Thymus (tissue), 11 donors: ENCODE measurements at regions not wholly inside any gene's neighbourhood (a gene's known extent, or its start where the extent isn't known, plus 50 kb on each side); places are given as distances from the start of the nearest gene placed in this dataset.

ENCODE experiments used
- DNase-seq, 9 donors: peaks; one replicate each; pipeline ENCODE4 v3.0.0-alpha.2; 2013; ENCODE audit warnings: low spot score in 9 of 9, low read depth in 6 of 9, missing footprints in 1 of 9
- H3K27ac ChIP-seq, 2 donors: one replicate each; pipeline ENCODE4 v1.5.1; 2013; ENCODE audit warnings: control low read depth in 1 of 2, low read depth in 1 of 2, low read length in 1 of 2, mild to moderate bottlenecking in 1 of 2, moderate library complexity in 1 of 2
- H3K27me3 ChIP-seq, 2 donors: one replicate each; pipeline ENCODE4 v1.5.1; 2013; ENCODE audit warnings: low read length in 1 of 2; ENCODE audit not compliant: control insufficient read depth in 2 of 2, insufficient read depth in 1 of 2
- H3K36me3 ChIP-seq, 2 donors: one replicate each; pipeline ENCODE4 v1.5.1; 2013; ENCODE audit warnings: low read length in 1 of 2, mild to moderate bottlenecking in 1 of 2, moderate library complexity in 1 of 2; ENCODE audit not compliant: control insufficient read depth in 2 of 2, insufficient read depth in 2 of 2
- H3K4me1 ChIP-seq, 2 donors: one replicate each; pipeline ENCODE4 v1.5.1; 2013; ENCODE audit warnings: low read length in 2 of 2; ENCODE audit not compliant: control insufficient read depth in 2 of 2, insufficient read depth in 2 of 2
- H3K4me3 ChIP-seq, 2 donors: one replicate each; pipeline ENCODE4 v1.5.1; 2013; ENCODE audit warnings: low read length in 2 of 2, control low read depth in 1 of 2, mild to moderate bottlenecking in 1 of 2
- H3K9me3 ChIP-seq, 2 donors: one replicate each; pipeline ENCODE4 v1.5.1; 2013; ENCODE audit warnings: low read length in 1 of 2, mild to moderate bottlenecking in 1 of 2; ENCODE audit not compliant: control insufficient read depth in 2 of 2, insufficient read depth in 1 of 2
- WGBS: extraction: QIAGEN DNeasy Blood & Tissue Kit; methylation state at CpG from one replicate; pipeline ENCODE4 v1.1.7; 2013; 5-methylcytosine and 5-hydroxymethylcytosine counted together
- donor health status: healthy.

DNA sequence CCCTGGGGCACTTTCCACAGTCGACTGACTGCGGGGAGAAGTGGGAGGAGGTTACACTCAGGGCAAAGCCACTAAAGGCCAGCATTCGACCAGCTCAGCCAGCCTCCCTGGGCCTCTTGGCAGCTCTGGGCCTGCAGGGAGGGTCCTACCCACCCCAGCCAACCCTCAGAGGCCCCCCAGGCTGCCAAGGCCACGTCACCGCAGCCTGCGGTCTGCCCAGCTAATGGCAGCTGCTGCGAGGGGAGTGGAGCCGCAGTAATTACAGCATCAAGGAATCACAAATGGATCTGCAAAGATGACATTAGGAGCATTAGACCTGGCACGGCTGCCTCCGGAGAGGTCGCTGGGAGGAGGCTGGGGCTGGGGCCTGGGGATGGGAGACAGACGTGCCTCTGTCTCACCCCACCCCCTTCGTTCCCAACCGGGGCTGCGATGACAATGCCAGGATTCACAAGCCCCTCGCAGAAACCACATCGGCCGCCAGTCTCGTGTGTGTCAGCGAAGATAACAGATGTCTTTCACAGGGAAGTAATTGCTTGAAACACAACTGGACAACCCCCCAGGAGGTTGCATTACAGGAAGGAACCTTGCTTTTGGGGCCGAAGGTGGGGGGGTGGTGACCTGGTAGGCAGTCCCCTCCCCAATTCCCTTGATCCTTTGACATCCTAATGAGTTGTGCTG is 367.6 kb downstream of the BCOR start:
- Histone ChIP-seq H3K36me3 (no peaks in the 10 kb centered on the region), H3K27me3 (peaks cover 0 to 3% of the 10 kb centered on the region in 2 donors), H3K27ac (no peak overlapping the region), H3K9me3 (no peaks in the 10 kb centered on the region), H3K4me1 (peaks cover 5 to 19% of the 10 kb centered on the region in 2 donors), H3K4me3 (no peak overlapping the region)
- peak in 1 of 9 donors; percentile 33 for DNase-seq
- 34% methylated on average over 21 of the region's 21 CpGs for WGBS

DNA sequence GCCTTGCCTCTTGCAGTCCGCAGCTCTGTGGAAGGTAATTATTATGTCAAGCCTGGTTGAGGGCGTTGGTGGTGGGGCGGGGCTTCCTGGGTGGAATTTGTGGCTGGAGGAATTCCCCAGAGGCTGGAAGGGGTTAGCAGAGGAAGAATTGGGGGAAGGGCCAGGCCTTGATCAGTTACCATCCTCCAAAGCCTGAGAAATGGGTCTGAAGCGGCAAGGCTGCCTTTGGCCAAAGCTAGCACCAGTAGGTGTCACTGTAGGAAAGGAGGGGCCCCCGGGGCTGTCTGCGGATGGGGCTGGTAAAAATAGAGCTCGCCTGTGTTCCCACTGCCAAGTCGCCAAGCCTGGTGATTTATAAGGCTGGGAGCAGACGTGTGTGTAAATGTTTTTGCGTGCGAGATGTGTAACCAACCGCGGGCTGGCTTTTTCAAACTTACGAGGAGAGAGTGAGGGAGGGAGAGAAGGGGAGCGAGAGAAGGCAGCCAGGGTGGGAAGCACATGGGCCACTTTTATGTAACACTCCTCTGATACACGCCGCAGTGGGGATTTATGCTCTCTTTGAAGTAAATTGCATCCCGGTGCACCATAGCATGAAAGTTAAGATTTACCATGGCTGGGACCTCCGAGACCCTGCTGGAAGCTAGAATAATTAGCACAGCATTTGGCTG is 367.0 kb downstream of the BCOR start:
- peak in 6 of 9 donors; percentile 18 to 76 (median 50) for DNase-seq
- Histone ChIP-seq H3K4me1 (peaks cover 5 to 20% of the 10 kb centered on the region in 2 donors), H3K36me3 (no peaks in the 10 kb centered on the region), H3K9me3 (no peaks in the 10 kb centered on the region), H3K27ac (no peak overlapping the region), H3K4me3 (no peak overlapping the region), H3K27me3 (peaks cover 0 to 3% of the 10 kb centered on the region in 2 donors)
- WGBS: 11% methylated on average over 19 of the region's 19 CpGs

DNA sequence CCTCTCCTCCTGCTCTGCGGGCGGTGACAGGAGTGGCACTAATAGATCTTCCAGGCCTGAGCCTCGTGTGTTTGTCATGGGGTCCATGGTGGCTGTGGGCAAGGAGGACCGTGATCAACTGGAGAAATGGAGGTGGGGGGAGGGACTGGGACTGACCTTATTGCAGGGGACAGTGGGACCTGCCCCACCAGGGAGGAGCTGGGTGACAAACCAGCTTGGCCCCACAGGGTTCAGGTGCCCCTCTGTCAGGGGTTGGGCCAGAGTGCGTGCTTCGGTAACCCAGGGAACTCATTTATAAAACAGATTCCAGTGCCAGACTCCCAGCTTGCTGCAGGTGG is 366.5 kb downstream of the BCOR start:
- Histone ChIP-seq H3K36me3 (no peaks in the 10 kb centered on the region), H3K4me1 (peaks cover 5 to 23% of the 10 kb centered on the region in 2 donors), H3K27ac (no peak overlapping the region), H3K4me3 (no peak overlapping the region), H3K9me3 (no peaks in the 10 kb centered on the region), H3K27me3 (peaks cover 0 to 3% of the 10 kb centered on the region in 2 donors)
- DNase-seq: no peak
- WGBS: 90% methylated on average over 6 of the region's 6 CpGs

DNA sequence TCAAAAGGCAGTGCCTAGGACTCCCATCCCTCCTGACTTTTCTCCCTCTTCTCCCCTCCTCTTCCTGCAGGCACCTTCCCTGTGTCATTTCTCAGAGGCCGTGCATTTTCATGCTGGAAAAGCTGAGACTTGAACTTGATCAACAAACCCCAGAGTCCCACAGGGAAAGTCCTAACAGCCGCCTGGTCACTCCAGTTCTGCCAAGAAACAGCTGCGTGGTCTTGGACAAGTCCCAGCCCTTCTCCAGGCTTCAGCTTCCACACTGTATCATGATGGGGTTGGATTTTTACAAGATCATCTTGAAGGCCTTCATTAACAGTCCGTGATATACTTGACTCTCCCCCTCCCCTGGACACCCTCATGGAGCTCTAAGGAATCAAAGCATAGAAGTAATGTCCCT is 366.0 kb downstream of the BCOR start:
- Histone ChIP-seq H3K4me3 (no peak overlapping the region), H3K9me3 (no peaks in the 10 kb centered on the region), H3K36me3 (no peaks in the 10 kb centered on the region), H3K4me1 (peaks cover 5 to 23% of the 10 kb centered on the region in 2 donors), H3K27me3 (peaks cover 0 to 3% of the 10 kb centered on the region in 2 donors), H3K27ac (no peak overlapping the region)
- WGBS: 96% methylated on average over 4 of the region's 4 CpGs
- no peak for DNase-seq

DNA sequence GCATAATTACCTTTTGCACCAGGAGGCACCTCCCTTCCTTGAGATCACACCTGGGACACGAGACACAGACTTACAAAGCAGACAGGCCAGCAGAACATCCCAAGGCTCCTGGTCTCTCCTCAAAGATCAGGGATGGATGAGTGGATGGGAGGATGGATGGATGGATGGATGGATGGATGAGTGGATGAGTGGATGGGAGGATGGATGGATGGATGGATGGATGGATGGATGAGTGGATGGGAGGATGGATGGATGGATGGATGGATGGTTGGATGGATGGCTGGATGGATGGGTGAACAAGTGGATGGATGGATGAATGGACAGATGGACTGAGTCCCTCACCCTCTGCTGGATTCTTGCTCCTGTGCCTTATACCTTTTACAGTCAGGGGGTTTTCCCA is 364.0 kb downstream of the BCOR start:
- Histone ChIP-seq H3K4me1 (peaks cover 5 to 23% of the 10 kb centered on the region in 2 donors), H3K36me3 (no peaks in the 10 kb centered on the region), H3K9me3 (no peaks in the 10 kb centered on the region), H3K27ac (no peak overlapping the region), H3K4me3 (no peak overlapping the region), H3K27me3 (peaks cover 0 to 3% of the 10 kb centered on the region in 2 donors)
- DNase-seq: no peak
- WGBS: 88% methylated on average over 1 of the region's 1 CpG

DNA sequence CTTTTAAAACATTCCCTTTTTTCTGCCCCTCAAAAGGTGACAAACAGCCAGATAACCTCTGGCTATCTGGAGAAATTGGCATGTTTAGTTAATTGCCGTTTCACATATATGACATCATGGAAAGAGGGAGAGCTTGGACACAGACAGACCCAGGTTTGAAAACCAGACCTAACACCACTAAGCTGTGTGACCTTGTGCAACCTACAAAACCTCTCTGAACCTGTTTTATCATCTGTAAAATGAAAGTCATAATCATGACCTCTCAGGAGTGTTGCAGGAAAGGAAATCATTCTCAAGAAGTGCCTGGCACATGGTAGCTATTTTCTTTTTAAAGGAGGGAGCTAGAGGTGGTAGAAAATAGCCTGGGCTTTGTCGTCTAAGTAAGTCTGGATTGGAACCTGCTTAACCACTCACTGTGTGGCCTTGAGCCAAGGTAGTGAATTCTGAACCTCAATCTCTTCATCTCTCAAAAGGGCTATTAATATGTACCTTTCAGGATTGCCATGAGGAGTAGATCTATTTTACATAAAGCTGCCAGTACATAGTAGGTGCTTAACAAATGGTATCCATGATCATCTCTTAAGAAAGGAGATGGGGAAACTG is 363.5 kb downstream of the BCOR start:
- 83% methylated on average over 2 of the region's 2 CpGs for WGBS

DNA sequence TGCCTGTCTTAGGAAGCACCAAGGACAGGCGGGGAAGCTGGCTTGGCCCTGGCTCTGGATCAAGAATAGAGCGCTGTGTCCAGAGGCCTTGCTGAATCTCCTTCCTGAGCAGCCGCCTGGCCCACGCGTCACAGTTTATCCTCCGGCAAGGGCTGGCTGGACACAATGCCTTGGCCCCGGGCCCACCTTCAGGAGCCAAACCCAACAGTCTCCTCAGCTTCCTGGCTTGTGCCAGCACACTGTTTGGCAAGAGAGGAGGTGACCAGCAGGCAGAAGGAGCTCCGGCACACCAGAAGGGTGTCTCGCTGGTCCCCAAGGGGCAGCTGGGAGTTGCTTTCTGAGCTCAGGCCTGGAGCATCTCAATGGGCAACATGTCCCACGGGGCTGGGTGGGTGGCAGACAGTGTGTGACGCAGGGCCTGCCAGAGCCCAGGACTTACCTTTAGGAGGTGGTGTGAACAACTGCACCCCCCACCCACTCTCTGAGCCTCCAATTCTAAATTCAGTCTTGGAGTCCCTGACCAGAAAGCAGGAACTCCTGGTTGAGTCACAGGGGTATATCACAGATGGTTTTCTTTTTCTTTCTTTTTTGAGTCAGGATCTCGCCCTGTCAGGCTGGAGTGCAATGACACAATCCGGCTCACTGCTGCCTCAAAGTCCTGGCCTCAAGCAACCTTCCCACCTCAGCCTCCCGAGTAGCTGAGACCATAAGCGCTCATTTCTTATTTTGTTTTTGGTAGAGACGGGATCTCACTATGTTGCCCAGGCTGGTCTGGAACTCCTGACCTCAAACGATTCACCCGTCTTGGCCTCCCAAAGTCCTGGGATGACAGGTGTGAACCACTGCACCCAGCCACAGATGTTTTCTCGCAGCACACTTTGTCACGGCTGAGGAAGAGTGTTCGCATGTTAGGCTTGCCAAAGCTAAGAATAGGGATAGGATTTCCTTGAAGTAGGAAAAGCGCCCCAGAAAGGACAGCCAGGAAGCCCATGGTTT is 361.2 kb downstream of the BCOR start:
- H3K27me3 ChIP-seq: no peaks in the 10 kb centered on the region
- H3K36me3 ChIP-seq: no peaks in the 10 kb centered on the region
- H3K27ac ChIP-seq: no peak overlapping the region
- no peaks in the 10 kb centered on the region for H3K9me3 ChIP-seq
- H3K4me3 ChIP-seq: no peak overlapping the region
- WGBS: 95% methylated on average over 22 of the region's 22 CpGs
- H3K4me1 ChIP-seq: peaks cover 0 to 19% of the 10 kb centered on the region in 2 donors
- DNase-seq: no peak

More for the DNA sequence above, 363.5 kb downstream of the BCOR start:
- Histone ChIP-seq H3K9me3 (no peaks in the 10 kb centered on the region), H3K36me3 (no peaks in the 10 kb centered on the region), H3K27ac (no peak overlapping the region), H3K4me3 (no peak overlapping the region), H3K4me1 (peaks cover 5 to 26% of the 10 kb centered on the region in 2 donors), H3K27me3 (peaks cover 0 to 3% of the 10 kb centered on the region in 2 donors)
- DNase-seq: no peak

DNA sequence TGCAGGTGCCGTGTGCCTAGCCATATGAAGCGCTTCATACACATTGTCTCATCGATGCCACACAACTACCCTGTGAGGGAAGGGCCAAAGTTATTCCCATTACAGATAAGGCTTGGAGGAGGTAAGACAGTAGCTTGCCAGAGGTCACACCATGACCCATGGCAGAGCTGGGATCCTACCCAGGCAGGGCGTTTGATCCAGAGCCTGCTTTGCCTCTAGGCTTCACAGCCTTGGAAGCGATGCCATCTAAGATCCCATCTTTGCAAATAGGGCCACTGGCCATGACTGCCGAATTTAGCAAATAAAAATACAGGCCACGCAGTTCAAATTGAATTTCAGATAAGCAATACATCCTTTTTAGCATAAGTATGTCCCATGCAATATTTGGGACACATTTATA is 358.2 kb downstream of the BCOR start:
- peaks cover 0 to 17% of the 10 kb centered on the region in 2 donors for H3K4me1 ChIP-seq
- H3K27me3 ChIP-seq: no peaks in the 10 kb centered on the region
- no peaks in the 10 kb centered on the region for H3K9me3 ChIP-seq
- 96% methylated on average over 7 of the region's 7 CpGs for WGBS
- no peak overlapping the region for H3K4me3 ChIP-seq
- H3K36me3 ChIP-seq: no peaks in the 10 kb centered on the region
- H3K27ac ChIP-seq: no peak overlapping the region
- no peak for DNase-seq
